ENCODE measurements at regions not wholly inside any gene's neighbourhood (a gene's known extent, or its start where the extent isn't known, plus 50 kb on each side); places are given as distances from the start of the nearest gene placed in this dataset.

DNA sequence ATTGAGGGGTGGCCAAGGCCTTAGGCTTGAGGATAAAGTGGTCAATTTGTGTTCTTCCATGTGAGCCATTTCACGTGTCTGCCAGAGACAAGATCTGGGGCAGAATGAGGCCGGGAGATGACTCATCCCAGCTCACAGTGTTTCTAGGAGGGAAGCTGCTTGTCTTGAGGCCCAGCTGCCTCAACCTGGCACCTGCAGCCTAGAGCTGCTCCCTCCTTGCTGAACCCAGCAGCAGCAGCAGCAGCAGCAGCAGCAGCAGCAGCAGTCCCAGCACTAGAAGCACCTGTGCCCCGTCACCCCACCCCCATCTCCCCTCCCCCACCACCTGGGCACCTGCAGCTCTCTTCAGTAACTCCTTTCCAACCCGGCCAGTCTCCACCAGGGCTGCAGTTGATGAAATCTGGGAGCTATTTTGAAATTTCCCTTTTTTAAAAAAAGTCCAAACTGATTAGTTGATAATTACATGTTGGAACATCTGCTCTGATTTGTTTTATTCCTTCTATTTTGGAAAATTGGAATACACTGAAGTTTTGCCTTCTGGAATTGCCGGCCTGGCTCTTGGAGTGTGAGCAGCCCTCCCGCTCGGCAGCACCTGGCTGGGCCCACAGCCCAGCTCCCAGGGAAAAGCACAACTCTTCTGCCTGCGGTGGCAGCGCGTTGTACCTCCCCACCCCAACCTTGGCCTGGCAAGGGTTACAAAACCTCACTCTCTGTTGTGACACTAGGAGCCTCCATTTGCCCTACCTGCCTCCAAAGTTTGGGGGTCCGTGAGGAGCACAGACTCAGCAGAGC, 143.5 kb downstream of the NXPE2 start:
- no peak for ATAC-seq
- Histone ChIP-seq H3F3A (ENCODE audit: low read length, unreplicated experiment) (no peaks in the 10 kb centered on the region), H3K4me2 (ENCODE audit: low read length) (no peak overlapping the region), H3K4me1 (ENCODE audit: insufficient read depth, low read length) (no peaks in the 10 kb centered on the region), H3K36me3 (ENCODE audit: low read depth, low read length) (no peaks in the 10 kb centered on the region), H3K79me2 (ENCODE audit: low read length) (no peaks in the 10 kb centered on the region), H2AFZ (ENCODE audit: low read length) (no peak overlapping the region), H3K9ac (ENCODE audit: low read length) (no peak overlapping the region), H4K20me1 (ENCODE audit: low read length) (no peaks in the 10 kb centered on the region), H3K9me3 (ENCODE audit: low read length) (no peaks in the 10 kb centered on the region), H3K4me3 (ENCODE audit: low read length) (no peak overlapping the region), H3K27ac (ENCODE audit: low read length) (no peak overlapping the region), H3K9me2 (replicated peaks; ENCODE audit: low read length) (no peaks in the 10 kb centered on the region), H3K27me3 (ENCODE audit: low read length) (0 out of 2 replicates have a peak, but pooled peaks cover 3% of the 10 kb centered on the region)
- BruUV-seq (replicated peaks): no TSS peak
- peak; percentile 24 for DNase-seq
- no peak for TF ChIP-seq EZH2phosphoT487 (IDR thresholded peaks at IDR 0.05; ENCODE audit: borderline replicate concordance, low read length)
- intact Hi-C loops (cut with micrococcal nuclease): no loop called here
- POLR2A ChIA-PET (ENCODE audit: unreplicated experiment): no interaction called here
- CTCF ChIA-PET: no interaction called here

DNA sequence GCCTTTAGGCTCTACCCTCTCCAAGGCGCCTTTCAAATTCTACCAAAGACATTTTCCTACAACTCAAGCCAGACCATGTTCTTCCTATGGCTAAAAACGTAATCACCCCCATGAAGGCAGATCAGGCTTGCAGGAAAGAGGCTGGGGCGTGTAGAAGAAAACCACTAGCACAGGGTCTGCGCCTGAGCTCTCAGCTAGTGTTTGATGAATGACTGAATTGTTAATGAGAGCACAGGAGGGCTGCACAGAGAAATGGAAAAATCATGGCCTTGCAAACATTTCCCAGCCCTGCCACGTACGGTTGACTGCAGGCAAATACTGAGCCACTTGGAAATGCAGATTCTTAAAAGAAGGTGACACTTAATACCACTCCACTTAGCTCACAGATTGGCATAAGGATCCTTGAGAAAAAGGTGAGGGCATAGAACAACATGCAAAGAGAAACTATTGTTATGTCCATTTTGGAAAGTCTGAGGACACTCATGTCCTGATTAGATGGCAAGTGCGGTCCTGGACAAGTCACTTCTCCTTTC, 148.6 kb downstream of the NXPE2 start:
- H3F3A ChIP-seq (ENCODE audit: low read length, unreplicated experiment): no peaks in the 10 kb centered on the region
- H3K27me3 ChIP-seq (ENCODE audit: low read length): no peaks in the 10 kb centered on the region
- no peaks in the 10 kb centered on the region for H3K4me1 ChIP-seq (ENCODE audit: insufficient read depth, low read length)
- intact Hi-C loops (cut with micrococcal nuclease): no loop called here
- no peak overlapping the region for H3K4me3 ChIP-seq (ENCODE audit: low read length)
- no peak overlapping the region for H3K4me2 ChIP-seq (ENCODE audit: low read length)
- no peaks in the 10 kb centered on the region for H3K79me2 ChIP-seq (ENCODE audit: low read length)
- ATAC-seq (no peak), DNase-seq (no peak)
- POLR2A ChIA-PET (ENCODE audit: unreplicated experiment): no interaction called here
- no peaks in the 10 kb centered on the region for H4K20me1 ChIP-seq (ENCODE audit: low read length)
- no peaks in the 10 kb centered on the region; the same call in 1 of the 2 replicates for H3K9me3 ChIP-seq (ENCODE audit: low read length)
- no peak overlapping the region for H3K9ac ChIP-seq (ENCODE audit: low read length)
- no TSS peak for BruUV-seq (replicated peaks)
- H3K9me2 ChIP-seq (replicated peaks; ENCODE audit: low read length): no peaks in the 10 kb centered on the region
- H3K36me3 ChIP-seq (ENCODE audit: low read depth, low read length): no peaks in the 10 kb centered on the region
- no peak overlapping the region for H3K27ac ChIP-seq (ENCODE audit: low read length)
- TF ChIP-seq, protein P1, sequence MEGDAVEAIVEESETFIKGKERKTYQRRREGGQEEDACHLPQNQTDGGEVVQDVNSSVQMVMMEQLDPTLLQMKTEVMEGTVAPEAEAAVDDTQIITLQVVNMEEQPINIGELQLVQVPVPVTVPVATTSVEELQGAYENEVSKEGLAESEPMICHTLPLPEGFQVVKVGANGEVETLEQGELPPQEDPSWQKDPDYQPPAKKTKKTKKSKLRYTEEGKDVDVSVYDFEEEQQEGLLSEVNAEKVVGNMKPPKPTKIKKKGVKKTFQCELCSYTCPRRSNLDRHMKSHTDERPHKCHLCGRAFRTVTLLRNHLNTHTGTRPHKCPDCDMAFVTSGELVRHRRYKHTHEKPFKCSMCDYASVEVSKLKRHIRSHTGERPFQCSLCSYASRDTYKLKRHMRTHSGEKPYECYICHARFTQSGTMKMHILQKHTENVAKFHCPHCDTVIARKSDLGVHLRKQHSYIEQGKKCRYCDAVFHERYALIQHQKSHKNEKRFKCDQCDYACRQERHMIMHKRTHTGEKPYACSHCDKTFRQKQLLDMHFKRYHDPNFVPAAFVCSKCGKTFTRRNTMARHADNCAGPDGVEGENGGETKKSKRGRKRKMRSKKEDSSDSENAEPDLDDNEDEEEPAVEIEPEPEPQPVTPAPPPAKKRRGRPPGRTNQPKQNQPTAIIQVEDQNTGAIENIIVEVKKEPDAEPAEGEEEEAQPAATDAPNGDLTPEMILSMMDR (conservative IDR thresholded peaks at IDR 0.05; ENCODE audit: low read depth, low read length): no peak
- no peak for TF ChIP-seq EZH2phosphoT487 (IDR thresholded peaks at IDR 0.05; ENCODE audit: borderline replicate concordance, low read length)
- TF ChIP-seq EZH2 (IDR thresholded peaks at IDR 0.05; ENCODE audit: low read length, unreplicated experiment): no peak
- H2AFZ ChIP-seq (ENCODE audit: low read length): no peak overlapping the region
- CTCF ChIA-PET: no interaction called here

DNA sequence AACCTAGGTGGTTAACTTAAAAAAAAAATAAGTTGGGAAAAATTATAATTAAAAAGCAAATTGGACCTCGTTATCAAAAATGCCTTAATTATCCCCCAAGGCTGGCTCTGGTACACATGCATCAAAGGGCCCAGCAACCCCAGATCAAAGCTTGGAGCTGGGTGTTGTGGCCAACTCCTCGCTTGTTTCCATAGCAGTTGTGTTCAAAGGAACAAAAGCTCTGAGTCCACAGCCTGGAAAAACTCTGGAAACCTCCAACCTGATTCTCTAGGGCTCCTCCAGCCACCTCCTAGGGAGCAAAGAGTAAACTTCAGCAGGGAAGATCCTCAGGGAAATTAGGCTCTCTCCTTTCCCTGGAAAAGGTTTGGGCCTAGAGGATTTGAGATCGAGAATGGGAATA, 149.4 kb downstream of the NXPE2 start:
- no peaks in the 10 kb centered on the region for H3K9me2 ChIP-seq (replicated peaks; ENCODE audit: low read length)
- intact Hi-C loops (cut with micrococcal nuclease): no loop called here
- no peaks in the 10 kb centered on the region for H3K79me2 ChIP-seq (ENCODE audit: low read length)
- TF ChIP-seq EZH2phosphoT487 (IDR thresholded peaks at IDR 0.05; ENCODE audit: borderline replicate concordance, low read length): no peak
- no peak for TF ChIP-seq EZH2 (IDR thresholded peaks at IDR 0.05; ENCODE audit: low read length, unreplicated experiment)
- TF ChIP-seq, protein P1 (conservative IDR thresholded peaks at IDR 0.05; ENCODE audit: low read depth, low read length): no peak
- H3K36me3 ChIP-seq (ENCODE audit: low read depth, low read length): no peaks in the 10 kb centered on the region
- H3K27me3 ChIP-seq (ENCODE audit: low read length): no peaks in the 10 kb centered on the region
- H3K27ac ChIP-seq (ENCODE audit: low read length): no peak overlapping the region
- no peaks in the 10 kb centered on the region for H3K4me1 ChIP-seq (ENCODE audit: insufficient read depth, low read length)
- DNase-seq (no peak), ATAC-seq (no peak)
- no peak overlapping the region for H3K4me3 ChIP-seq (ENCODE audit: low read length)
- H3F3A ChIP-seq (ENCODE audit: low read length, unreplicated experiment): no peaks in the 10 kb centered on the region
- CTCF ChIA-PET: no interaction called here
- no TSS peak for BruUV-seq (replicated peaks)
- no peak overlapping the region for H3K9ac ChIP-seq (ENCODE audit: low read length)
- no peak overlapping the region for H2AFZ ChIP-seq (ENCODE audit: low read length)
- H3K4me2 ChIP-seq (ENCODE audit: low read length): no peak overlapping the region
- no peaks in the 10 kb centered on the region; the same call in 1 of the 2 replicates for H3K9me3 ChIP-seq (ENCODE audit: low read length)
- POLR2A ChIA-PET (ENCODE audit: unreplicated experiment): no interaction called here
- H4K20me1 ChIP-seq (ENCODE audit: low read length): no peaks in the 10 kb centered on the region

Measured in PC-3 (cell line).